ENCODE measurements at regions not wholly inside any gene's neighbourhood (a gene's known extent, or its start where the extent isn't known, plus 50 kb on each side); places are given as distances from the start of the nearest gene placed in this dataset.

DNA sequence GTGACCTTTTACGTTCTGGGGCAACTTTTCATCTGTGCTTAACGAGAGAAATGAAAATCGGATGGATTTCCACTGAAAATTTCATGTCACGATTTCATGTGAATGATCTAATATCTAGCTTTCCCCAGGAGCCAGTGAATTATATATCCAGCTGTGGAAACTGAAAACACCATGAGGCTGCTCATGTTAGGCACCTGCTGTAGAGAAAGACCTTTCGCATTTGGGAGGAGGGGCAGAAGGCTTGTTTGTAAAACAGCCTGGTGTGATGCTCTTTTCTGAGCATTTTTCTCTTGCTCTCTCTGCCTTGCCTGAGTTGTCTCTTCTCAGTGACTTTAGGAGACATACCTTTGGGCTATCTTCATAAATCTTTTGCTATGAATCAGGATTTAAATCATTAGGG lies 84.6 kb upstream of the CYP1B1 start:
- TF ChIP-seq, protein P1, sequence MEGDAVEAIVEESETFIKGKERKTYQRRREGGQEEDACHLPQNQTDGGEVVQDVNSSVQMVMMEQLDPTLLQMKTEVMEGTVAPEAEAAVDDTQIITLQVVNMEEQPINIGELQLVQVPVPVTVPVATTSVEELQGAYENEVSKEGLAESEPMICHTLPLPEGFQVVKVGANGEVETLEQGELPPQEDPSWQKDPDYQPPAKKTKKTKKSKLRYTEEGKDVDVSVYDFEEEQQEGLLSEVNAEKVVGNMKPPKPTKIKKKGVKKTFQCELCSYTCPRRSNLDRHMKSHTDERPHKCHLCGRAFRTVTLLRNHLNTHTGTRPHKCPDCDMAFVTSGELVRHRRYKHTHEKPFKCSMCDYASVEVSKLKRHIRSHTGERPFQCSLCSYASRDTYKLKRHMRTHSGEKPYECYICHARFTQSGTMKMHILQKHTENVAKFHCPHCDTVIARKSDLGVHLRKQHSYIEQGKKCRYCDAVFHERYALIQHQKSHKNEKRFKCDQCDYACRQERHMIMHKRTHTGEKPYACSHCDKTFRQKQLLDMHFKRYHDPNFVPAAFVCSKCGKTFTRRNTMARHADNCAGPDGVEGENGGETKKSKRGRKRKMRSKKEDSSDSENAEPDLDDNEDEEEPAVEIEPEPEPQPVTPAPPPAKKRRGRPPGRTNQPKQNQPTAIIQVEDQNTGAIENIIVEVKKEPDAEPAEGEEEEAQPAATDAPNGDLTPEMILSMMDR (IDR thresholded peaks at IDR 0.05), result no peak
- no peak for TF ChIP-seq EP300 (IDR thresholded peaks at IDR 0.05)

All from upper lobe of left lung (tissue), 4 donors.